ENCODE measurements at regions not wholly inside any gene's neighbourhood (a gene's known extent, or its start where the extent isn't known, plus 50 kb on each side); places are given as distances from the start of the nearest gene placed in this dataset.

DNA sequence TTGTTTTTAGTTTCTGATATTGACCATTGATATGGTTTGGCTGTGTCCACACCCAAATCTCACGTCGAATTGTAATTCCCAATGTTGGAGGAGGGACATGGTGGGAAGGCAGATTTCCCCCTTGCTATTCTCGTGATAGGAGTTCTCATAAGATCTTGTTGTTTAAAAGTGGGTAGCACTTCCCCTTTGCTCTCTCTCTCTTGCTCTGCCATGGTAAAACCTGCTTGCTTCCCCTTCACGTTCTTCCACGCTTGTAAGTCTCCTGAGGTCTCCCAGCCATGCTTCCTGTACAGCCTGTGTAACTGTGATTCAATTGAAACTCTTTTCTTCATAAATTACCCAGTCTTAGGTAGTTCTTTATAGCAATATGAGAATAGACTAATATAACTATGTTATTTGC is 203.6 kb upstream of the CHORDC1 start:
- Mint-ChIP-seq H3K27ac (no peak overlapping the region), H3K4me1 (peaks cover 17% of the 10 kb centered on the region)

DNA sequence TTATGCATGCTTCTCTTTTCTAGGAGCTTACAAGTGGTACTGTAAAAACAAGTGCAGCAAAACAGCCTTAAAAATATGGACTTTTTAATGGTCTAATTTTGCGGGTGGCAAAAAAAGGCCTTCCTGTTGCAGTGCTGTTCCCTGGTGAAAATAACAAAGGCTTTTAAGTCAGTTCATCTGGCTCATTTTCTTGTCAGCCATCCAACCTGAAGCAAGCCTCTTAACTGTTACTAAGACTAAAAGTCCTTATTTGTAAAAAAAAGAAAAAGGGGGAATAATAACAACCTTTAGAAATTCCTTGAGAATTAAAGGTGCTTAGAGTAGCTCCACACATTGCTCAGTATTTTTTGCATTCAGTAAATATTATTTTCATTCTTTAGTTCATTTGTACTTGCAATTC is 200.5 kb upstream of the CHORDC1 start:
- H3K36me3 Mint-ChIP-seq, result peaks cover 4% of the 10 kb centered on the region
- DNase-seq (ENCODE audit: low spot score), result no peak
- H3K27ac Mint-ChIP-seq, result peak overlapping the region; percentile 68
- no peak for TF ChIP-seq RELA (CRISPR knock-in tag; IDR thresholded peaks at IDR 0.05; ENCODE audit: borderline replicate concordance)
- no peak for TF ChIP-seq NFYB (CRISPR knock-in tag; conservative IDR thresholded peaks at IDR 0.05; ENCODE audit: low read depth)
- TF ChIP-seq, protein P1, sequence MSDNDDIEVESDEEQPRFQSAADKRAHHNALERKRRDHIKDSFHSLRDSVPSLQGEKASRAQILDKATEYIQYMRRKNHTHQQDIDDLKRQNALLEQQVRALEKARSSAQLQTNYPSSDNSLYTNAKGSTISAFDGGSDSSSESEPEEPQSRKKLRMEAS (CRISPR knock-in tag; IDR thresholded peaks at IDR 0.05), result no peak
- TF ChIP-seq HMGA2 (CRISPR knock-in tag; IDR thresholded peaks at IDR 0.05), result no peak
- no peak for TF ChIP-seq EMX1 (CRISPR knock-in tag; IDR thresholded peaks at IDR 0.05)
- TF ChIP-seq, protein P2, sequence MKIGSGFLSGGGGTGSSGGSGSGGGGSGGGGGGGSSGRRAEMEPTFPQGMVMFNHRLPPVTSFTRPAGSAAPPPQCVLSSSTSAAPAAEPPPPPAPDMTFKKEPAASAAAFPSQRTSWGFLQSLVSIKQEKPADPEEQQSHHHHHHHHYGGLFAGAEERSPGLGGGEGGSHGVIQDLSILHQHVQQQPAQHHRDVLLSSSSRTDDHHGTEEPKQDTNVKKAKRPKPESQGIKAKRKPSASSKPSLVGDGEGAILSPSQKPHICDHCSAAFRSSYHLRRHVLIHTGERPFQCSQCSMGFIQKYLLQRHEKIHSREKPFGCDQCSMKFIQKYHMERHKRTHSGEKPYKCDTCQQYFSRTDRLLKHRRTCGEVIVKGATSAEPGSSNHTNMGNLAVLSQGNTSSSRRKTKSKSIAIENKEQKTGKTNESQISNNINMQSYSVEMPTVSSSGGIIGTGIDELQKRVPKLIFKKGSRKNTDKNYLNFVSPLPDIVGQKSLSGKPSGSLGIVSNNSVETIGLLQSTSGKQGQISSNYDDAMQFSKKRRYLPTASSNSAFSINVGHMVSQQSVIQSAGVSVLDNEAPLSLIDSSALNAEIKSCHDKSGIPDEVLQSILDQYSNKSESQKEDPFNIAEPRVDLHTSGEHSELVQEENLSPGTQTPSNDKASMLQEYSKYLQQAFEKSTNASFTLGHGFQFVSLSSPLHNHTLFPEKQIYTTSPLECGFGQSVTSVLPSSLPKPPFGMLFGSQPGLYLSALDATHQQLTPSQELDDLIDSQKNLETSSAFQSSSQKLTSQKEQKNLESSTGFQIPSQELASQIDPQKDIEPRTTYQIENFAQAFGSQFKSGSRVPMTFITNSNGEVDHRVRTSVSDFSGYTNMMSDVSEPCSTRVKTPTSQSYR (CRISPR knock-in tag; IDR thresholded peaks at IDR 0.05), result no peak
- TF ChIP-seq, protein P3, sequence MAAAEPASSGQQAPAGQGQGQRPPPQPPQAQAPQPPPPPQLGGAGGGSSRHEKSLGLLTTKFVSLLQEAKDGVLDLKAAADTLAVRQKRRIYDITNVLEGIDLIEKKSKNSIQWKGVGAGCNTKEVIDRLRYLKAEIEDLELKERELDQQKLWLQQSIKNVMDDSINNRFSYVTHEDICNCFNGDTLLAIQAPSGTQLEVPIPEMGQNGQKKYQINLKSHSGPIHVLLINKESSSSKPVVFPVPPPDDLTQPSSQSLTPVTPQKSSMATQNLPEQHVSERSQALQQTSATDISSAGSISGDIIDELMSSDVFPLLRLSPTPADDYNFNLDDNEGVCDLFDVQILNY (CRISPR knock-in tag; IDR thresholded peaks at IDR 0.05), result no peak
- TF ChIP-seq CBFB (CRISPR knock-in tag; IDR thresholded peaks at IDR 0.05; ENCODE audit: low read depth), result no peak
- TF ChIP-seq, protein P4, sequence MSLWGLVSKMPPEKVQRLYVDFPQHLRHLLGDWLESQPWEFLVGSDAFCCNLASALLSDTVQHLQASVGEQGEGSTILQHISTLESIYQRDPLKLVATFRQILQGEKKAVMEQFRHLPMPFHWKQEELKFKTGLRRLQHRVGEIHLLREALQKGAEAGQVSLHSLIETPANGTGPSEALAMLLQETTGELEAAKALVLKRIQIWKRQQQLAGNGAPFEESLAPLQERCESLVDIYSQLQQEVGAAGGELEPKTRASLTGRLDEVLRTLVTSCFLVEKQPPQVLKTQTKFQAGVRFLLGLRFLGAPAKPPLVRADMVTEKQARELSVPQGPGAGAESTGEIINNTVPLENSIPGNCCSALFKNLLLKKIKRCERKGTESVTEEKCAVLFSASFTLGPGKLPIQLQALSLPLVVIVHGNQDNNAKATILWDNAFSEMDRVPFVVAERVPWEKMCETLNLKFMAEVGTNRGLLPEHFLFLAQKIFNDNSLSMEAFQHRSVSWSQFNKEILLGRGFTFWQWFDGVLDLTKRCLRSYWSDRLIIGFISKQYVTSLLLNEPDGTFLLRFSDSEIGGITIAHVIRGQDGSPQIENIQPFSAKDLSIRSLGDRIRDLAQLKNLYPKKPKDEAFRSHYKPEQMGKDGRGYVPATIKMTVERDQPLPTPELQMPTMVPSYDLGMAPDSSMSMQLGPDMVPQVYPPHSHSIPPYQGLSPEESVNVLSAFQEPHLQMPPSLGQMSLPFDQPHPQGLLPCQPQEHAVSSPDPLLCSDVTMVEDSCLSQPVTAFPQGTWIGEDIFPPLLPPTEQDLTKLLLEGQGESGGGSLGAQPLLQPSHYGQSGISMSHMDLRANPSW (CRISPR knock-in tag; conservative IDR thresholded peaks at IDR 0.05; ENCODE audit: low read depth), result no peak

More for the DNA sequence above, 203.6 kb upstream of the CHORDC1 start:
- ATAC-seq, result no peak
- TF ChIP-seq ZNF219 (CRISPR knock-in tag; IDR thresholded peaks at IDR 0.05; ENCODE audit: borderline replicate concordance), result no peak
- no peak for TF ChIP-seq EMX1 (CRISPR knock-in tag; IDR thresholded peaks at IDR 0.05)
- TF ChIP-seq CBFB (CRISPR knock-in tag; IDR thresholded peaks at IDR 0.05; ENCODE audit: low read depth), result no peak
- no peak for TF ChIP-seq TEAD1 (CRISPR knock-in tag; IDR thresholded peaks at IDR 0.05)
- TF ChIP-seq, protein P5, sequence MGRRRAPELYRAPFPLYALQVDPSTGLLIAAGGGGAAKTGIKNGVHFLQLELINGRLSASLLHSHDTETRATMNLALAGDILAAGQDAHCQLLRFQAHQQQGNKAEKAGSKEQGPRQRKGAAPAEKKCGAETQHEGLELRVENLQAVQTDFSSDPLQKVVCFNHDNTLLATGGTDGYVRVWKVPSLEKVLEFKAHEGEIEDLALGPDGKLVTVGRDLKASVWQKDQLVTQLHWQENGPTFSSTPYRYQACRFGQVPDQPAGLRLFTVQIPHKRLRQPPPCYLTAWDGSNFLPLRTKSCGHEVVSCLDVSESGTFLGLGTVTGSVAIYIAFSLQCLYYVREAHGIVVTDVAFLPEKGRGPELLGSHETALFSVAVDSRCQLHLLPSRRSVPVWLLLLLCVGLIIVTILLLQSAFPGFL (CRISPR knock-in tag; IDR thresholded peaks at IDR 0.05; ENCODE audit: borderline replicate concordance), result no peak
- TF ChIP-seq, protein P6, sequence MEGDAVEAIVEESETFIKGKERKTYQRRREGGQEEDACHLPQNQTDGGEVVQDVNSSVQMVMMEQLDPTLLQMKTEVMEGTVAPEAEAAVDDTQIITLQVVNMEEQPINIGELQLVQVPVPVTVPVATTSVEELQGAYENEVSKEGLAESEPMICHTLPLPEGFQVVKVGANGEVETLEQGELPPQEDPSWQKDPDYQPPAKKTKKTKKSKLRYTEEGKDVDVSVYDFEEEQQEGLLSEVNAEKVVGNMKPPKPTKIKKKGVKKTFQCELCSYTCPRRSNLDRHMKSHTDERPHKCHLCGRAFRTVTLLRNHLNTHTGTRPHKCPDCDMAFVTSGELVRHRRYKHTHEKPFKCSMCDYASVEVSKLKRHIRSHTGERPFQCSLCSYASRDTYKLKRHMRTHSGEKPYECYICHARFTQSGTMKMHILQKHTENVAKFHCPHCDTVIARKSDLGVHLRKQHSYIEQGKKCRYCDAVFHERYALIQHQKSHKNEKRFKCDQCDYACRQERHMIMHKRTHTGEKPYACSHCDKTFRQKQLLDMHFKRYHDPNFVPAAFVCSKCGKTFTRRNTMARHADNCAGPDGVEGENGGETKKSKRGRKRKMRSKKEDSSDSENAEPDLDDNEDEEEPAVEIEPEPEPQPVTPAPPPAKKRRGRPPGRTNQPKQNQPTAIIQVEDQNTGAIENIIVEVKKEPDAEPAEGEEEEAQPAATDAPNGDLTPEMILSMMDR (IDR thresholded peaks at IDR 0.05), result no peak
- TF ChIP-seq ESRRA (CRISPR knock-in tag; IDR thresholded peaks at IDR 0.05; ENCODE audit: borderline replicate concordance), result no peak
- TF ChIP-seq JUN (CRISPR knock-in tag; IDR thresholded peaks at IDR 0.05), result no peak
- TF ChIP-seq, protein P7, sequence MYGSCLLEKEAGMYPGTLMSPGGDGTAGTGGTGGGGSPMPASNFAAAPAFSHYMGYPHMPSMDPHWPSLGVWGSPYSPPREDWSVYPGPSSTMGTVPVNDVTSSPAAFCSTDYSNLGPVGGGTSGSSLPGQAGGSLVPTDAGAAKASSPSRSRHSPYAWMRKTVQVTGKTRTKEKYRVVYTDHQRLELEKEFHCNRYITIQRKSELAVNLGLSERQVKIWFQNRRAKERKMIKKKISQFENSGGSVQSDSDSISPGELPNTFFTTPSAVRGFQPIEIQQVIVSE (CRISPR knock-in tag; IDR thresholded peaks at IDR 0.05; ENCODE audit: borderline replicate concordance), result no peak
- TF ChIP-seq, protein P8, sequence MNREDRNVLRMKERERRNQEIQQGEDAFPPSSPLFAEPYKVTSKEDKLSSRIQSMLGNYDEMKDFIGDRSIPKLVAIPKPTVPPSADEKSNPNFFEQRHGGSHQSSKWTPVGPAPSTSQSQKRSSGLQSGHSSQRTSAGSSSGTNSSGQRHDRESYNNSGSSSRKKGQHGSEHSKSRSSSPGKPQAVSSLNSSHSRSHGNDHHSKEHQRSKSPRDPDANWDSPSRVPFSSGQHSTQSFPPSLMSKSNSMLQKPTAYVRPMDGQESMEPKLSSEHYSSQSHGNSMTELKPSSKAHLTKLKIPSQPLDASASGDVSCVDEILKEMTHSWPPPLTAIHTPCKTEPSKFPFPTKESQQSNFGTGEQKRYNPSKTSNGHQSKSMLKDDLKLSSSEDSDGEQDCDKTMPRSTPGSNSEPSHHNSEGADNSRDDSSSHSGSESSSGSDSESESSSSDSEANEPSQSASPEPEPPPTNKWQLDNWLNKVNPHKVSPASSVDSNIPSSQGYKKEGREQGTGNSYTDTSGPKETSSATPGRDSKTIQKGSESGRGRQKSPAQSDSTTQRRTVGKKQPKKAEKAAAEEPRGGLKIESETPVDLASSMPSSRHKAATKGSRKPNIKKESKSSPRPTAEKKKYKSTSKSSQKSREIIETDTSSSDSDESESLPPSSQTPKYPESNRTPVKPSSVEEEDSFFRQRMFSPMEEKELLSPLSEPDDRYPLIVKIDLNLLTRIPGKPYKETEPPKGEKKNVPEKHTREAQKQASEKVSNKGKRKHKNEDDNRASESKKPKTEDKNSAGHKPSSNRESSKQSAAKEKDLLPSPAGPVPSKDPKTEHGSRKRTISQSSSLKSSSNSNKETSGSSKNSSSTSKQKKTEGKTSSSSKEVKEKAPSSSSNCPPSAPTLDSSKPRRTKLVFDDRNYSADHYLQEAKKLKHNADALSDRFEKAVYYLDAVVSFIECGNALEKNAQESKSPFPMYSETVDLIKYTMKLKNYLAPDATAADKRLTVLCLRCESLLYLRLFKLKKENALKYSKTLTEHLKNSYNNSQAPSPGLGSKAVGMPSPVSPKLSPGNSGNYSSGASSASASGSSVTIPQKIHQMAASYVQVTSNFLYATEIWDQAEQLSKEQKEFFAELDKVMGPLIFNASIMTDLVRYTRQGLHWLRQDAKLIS (CRISPR knock-in tag; IDR thresholded peaks at IDR 0.05; ENCODE audit: borderline replicate concordance), result no peak
- TF ChIP-seq NR2C2 (CRISPR knock-in tag; IDR thresholded peaks at IDR 0.05), result no peak
- no peak for TF ChIP-seq NFATC4 (CRISPR knock-in tag; IDR thresholded peaks at IDR 0.05)
- no peak for DNase-seq (ENCODE audit: low spot score)
- no peaks in the 10 kb centered on the region for H3K27me3 Mint-ChIP-seq (ENCODE audit: low read depth)
- peaks cover 4% of the 10 kb centered on the region for H3K36me3 Mint-ChIP-seq
- H3K9me3 Mint-ChIP-seq, result peaks cover 7% of the 10 kb centered on the region
- no peak overlapping the region for H3K4me3 Mint-ChIP-seq
- ChIA-PET POLR2A (no interaction called here), CTCF (no interaction called here)

More for the DNA sequence above, 200.5 kb upstream of the CHORDC1 start:
- no peak for ATAC-seq
- Mint-ChIP-seq H3K4me3 (no peak overlapping the region), H3K9me3 (peaks cover 7% of the 10 kb centered on the region), H3K27me3 (ENCODE audit: low read depth) (no peaks in the 10 kb centered on the region), H3K4me1 (peaks cover 17% of the 10 kb centered on the region)
- ChIA-PET CTCF (no interaction called here), POLR2A (no interaction called here)
